Lower leg skin (tissue), 4 donors: ENCODE measurements at regions not wholly inside any gene's neighbourhood (a gene's known extent, or its start where the extent isn't known, plus 50 kb on each side); places are given as distances from the start of the nearest gene placed in this dataset.

ENCODE experiments used
- DNase-seq, 2 donors: peaks; one replicate each; pipeline ENCODE4 v3.0.0-alpha.2; 2019; ENCODE audit warnings: low spot score in 2 of 2
- H3K4me3 ChIP-seq: fragments of 200-600 bp; sonication (generic); 2 replicates; pipeline ENCODE4 v1.5.1; 2017; ENCODE audit warnings: mild to moderate bottlenecking, low read depth; ENCODE audit not compliant: poor library complexity, severe bottlenecking
- CTCF ChIP-seq, 3 donors: fragments of 450-650 bp; IDR thresholded peaks; one replicate each; pipeline ENCODE4 v1.5.1; 2016; ENCODE audit warnings: antibody characterized with exemption in 3 of 3, mild to moderate bottlenecking in 3 of 3, moderate library complexity in 2 of 3
- POLR2A ChIP-seq, 2 donors: fragments of 450-650 bp; IDR thresholded peaks; one replicate each; pipeline ENCODE4 v1.6.1; 2016 to 2017; ENCODE audit warnings: antibody characterized with exemption in 2 of 2, mild to moderate bottlenecking in 1 of 2, moderate library complexity in 1 of 2
- WGBS, 2 donors: methylation state at CpG; one replicate each; pipeline ENCODE4 v1.1.5; 2018; 5-methylcytosine and 5-hydroxymethylcytosine counted together
- intact Hi-C: fragments of 100-400 bp; cut with DNase I; formaldehyde crosslinking; loops from one replicate; pipeline ENCODE4 v1.15.0; 2023; ENCODE audit warnings: low total_unique reads

- no peak for TF ChIP-seq POLR2A (IDR thresholded peaks at IDR 0.05)
- no peak for TF ChIP-seq CTCF (IDR thresholded peaks at IDR 0.05)
- H3K4me3 ChIP-seq: no peak overlapping the region
- no peak for DNase-seq
- intact Hi-C loops: no loop called here
- 76 to 90% methylated on average over 2 of the region's 2 CpGs for WGBS, 2 donors
These were observed 1875.9 kb upstream of the CDH9 start for GRCh38 chr5:28914297-28914696.

DNA sequence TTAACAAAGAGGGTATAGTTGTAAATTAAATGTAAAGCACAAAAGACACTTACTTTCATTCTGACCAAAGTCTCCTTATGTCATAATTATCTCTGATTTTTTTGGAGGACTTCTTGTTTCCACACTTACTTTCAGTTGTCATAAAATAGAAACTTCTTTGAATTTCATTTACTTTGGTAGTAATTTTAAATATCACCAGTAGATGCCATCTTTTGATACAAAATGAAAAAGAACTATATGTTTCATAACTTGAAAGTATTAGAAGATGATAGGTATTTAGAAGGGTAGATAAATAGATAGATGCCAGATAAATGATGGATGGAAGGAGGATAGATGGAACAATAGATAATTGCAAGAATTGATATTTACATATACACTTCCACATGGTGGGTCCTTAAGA is 1865.3 kb upstream of the CDH9 start:
- no peak for DNase-seq
- H3K4me3 ChIP-seq: no peak overlapping the region
- intact Hi-C loops: no loop called here
- TF ChIP-seq CTCF (IDR thresholded peaks at IDR 0.05): no peak
- no peak for TF ChIP-seq POLR2A (IDR thresholded peaks at IDR 0.05)

- intact Hi-C loops: no loop called here
- TF ChIP-seq CTCF (IDR thresholded peaks at IDR 0.05) (no peak), POLR2A (IDR thresholded peaks at IDR 0.05) (no peak)
- H3K4me3 ChIP-seq: no peak overlapping the region
- no peak for DNase-seq
These were observed 1858.6 kb upstream of the CDH9 start for GRCh38 chr5:28896949-28897348.

DNA sequence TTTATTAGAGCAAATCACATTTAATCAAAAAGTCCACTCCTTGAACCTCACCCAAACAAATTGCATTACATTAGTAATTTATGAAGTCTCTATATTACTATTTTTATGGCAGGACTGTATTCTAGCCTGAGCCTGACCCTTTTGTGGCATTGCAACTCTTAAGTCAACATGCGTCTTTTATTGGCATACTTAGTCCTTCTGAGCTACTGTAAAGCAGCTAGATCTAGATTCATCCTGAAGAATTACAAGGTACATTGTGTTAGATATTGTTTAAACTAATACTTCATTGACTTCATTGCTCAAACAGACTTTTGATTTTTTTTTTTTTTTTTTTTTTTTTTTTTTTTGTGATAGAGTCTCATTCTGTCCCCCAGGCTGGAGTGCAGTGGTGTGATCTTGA is 1842.5 kb upstream of the CDH9 start:
- intact Hi-C loops: no loop called here
- WGBS, 2 donors: 82 to 94% methylated on average over 1 of the region's 1 CpG
- H3K4me3 ChIP-seq: no peak overlapping the region
- TF ChIP-seq CTCF (IDR thresholded peaks at IDR 0.05) (no peak), POLR2A (IDR thresholded peaks at IDR 0.05) (no peak)
- DNase-seq: no peak

DNA sequence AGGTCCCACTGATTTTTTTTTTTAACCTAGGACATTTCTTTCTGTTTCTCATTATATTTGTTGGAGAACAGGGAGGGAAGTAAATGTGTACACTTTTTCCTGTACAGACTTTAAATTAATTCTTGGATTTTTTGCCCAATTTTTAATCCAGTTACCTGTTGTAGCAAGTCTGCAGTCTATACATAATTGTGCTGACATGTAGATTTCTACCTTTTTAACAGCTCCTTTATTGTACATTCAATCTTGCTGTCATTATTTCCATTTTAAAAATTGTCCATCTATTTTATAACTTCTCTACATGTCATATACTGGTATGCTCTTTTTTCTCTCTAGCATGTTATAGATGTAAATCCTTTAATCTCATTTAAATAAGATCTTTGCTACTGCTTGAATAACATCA is 1838.7 kb upstream of the CDH9 start:
- H3K4me3 ChIP-seq: no peak overlapping the region
- intact Hi-C loops: no loop called here
- DNase-seq: no peak
- TF ChIP-seq CTCF (IDR thresholded peaks at IDR 0.05) (no peak), POLR2A (IDR thresholded peaks at IDR 0.05) (no peak)

DNA sequence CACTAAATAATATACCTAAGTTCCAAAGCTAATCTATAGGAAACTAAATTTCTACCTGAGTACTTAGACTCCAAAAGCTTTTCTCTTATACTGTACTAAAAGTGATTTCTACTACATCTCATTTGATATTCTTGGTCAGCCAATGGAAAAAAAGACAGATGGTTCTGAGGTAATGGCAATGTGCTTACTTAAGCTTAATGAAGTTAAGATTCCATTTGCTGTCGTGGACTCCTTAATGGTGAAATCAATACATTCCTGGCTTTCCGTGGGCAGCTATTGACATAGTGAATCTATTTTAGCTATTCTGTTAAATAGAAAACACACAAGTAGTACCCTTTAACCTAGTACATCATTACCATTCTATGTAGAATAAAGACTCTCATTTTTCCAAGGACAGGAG is 1825.6 kb upstream of the CDH9 start:
- no peak for DNase-seq
- intact Hi-C loops: no loop called here
- no peak overlapping the region for H3K4me3 ChIP-seq
- TF ChIP-seq POLR2A (IDR thresholded peaks at IDR 0.05): no peak
- 84 to 85% methylated on average over 2 of the region's 2 CpGs for WGBS, 2 donors

GRCh38 chr5:28862860-28863196 is 1824.4 kb upstream of the CDH9 start:
- no peak for DNase-seq
- 65 to 73% methylated on average over 1 of the region's 1 CpG for WGBS, 2 donors
- TF ChIP-seq POLR2A (IDR thresholded peaks at IDR 0.05) (no peak), CTCF (IDR thresholded peaks at IDR 0.05) (no peak)
- no peak overlapping the region for H3K4me3 ChIP-seq
- intact Hi-C loops: no loop called here
